Activated CD4-positive, alpha-beta T cell treated with anti-CD3 and anti-CD28 coated beads, Interleukin-2, amount 50 U/mL, for 48 hours (primary cell): ENCODE measurements at regions not wholly inside any gene's neighbourhood (a gene's known extent, or its start where the extent isn't known, plus 50 kb on each side); places are given as distances from the start of the nearest gene placed in this dataset.
A peak's percentile ranks its signal among the peaks of the same experiment; 100 is the strongest.

Experiments used
- DNase-seq, 2 experiments: peaks; one replicate each; pipeline ENCODE4 v3.0.0-alpha.2; 2020

DNA sequence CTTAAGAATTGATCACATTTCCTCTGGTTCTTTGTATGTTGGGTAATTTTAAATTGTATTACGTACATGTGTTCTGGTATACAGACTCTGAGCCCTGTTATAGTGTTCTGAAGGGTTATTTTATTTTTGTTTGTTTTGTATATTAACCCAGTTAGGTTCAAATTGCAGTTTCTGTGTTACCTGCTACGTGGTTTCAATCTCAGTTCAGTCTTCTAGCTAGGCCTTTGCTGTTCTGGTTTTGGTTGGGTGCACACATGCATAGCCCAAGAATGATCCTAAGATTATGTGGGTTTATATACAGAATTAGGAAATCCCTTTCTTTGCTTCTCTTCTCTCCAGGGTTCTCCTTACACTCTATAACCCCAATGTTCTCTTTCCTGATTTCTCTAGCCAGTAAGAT is 161.0 kb downstream of the PPP1R2C start:
- DNase-seq: no peak

DNA sequence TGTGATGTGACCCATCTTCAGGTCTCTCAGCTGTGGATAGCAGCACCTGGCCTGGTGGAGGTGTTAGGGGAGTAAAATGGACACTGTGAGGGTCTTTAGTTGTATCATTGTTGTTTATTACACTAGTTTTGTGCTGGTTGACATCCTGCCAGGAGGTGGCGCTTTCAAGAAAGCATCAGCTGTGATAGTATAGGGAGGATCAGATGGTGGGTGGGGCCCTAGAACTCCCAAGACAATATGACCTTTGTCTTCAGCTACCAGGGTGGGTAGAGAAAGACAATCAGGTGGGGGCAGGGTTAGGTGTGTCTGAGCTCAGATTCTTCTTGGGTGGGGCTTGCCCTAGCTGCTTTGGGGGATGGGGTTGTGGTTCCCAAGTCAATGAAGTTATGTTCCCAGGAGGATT is 162.8 kb downstream of the PPP1R2C start:
- peak; percentile 2 to 7 for DNase-seq

DNA sequence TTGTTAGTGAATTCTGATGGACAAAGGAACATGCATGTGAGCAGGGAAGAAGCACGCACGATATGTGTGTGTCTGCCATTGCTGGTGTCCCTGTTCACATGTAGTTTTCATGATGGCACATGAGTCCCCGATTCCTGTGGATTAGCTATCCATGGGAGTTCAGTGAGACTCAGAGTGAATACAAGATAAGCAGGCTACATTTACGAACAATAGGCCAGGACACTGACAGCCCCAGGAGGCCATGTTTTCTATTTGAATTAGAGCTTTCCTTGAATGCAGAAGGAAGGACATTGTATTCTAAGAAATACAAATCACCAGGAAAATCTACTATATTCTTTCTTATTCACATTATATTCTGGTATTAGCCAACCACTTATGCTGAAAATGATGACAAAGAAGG is 171.4 kb downstream of the PPP1R2C start:
- DNase-seq: no peak

DNA sequence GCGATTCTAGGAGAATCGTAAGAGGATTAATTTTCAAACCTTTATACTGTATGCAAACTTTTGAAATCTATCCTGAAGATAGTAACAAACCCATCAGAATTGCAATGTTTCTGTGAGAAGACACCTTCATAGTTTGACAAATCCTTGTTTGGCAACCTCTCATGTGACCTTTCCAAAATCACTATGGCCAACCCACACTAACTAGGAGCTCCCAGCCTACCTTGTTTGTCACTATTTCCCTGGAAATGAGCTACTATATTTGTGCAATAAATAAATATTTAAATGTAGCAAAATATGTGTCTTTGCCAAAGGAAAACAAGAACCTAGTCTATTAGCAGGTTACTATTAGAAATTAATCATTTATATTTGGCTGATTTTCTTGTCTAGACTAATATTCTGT is 173.7 kb downstream of the PPP1R2C start:
- no peak for DNase-seq

DNA sequence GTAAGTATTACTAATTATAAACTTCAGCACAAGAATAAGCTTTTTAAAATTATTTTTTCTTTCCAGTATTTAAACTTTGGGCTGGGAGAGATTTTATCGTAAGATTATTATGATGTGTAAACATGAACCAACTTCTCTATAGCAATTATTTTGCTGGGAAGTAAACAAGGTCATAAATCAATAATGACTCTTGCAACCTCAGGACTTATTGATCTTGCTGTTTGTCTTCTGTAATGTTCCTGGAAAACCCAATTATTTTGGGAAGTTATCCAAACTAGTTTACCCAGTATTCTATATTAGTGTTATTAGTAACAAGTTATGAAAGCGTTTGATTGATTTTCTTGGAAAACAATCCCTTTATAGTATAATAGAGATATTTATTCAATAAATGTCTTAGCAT is 174.9 kb downstream of the PPP1R2C start:
- no peak for DNase-seq

DNA sequence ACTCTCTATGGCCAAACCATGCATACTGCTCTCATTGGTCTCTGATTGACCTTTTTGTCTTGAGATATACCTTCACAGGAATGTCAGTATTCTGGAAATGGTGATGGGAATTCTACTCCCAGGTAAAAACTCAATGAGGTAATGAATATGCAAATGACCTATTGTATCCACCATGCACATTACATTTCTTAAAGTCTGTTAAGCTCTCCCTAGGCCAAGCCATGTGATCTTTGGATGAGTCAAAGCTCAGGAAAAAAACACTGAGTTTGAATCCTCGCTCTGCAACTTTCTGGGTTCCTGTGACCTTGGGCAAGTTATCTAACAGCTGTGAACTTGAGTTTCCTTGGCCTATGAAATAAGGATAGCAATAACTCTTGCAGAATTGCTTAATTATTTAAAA is 175.4 kb downstream of the PPP1R2C start:
- DNase-seq: no peak

DNA sequence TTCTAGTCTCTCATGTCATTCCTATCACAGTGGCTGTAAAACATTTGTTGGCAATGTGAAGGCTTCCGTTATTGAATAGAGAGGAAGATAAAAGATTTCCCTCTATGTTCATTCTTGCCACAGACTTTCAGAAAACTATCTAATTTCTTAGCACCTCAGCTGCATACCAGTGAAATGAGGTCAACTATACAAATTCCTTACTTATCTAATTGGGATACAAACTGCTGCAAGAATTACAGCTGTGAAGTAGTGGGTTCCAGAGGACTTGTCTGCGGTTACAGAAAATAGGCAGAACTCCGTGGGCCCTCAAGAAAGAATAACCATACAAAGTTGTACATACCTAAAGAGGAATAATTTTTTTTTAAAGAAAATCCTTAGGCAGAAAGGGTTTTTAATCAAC is 175.8 kb downstream of the PPP1R2C start:
- no peak for DNase-seq

DNA sequence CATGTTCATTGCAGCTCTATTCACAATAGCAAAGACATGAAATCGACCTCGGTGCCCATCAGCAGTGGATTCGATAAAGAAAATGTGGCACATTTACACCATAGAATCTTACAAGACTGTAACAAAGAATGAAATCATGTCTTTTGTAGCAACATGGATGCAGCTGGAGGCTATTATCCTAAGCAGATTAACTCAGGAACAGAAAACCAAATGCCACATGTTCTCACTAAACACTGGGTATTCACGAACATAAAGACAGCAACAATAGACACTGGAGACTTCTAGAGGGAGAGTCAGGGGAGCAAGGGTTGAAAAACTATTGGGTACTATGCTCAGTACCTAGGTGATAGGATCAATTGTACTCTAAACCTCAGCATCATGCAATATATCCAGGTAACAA is 180.5 kb downstream of the PPP1R2C start:
- DNase-seq: no peak

DNA sequence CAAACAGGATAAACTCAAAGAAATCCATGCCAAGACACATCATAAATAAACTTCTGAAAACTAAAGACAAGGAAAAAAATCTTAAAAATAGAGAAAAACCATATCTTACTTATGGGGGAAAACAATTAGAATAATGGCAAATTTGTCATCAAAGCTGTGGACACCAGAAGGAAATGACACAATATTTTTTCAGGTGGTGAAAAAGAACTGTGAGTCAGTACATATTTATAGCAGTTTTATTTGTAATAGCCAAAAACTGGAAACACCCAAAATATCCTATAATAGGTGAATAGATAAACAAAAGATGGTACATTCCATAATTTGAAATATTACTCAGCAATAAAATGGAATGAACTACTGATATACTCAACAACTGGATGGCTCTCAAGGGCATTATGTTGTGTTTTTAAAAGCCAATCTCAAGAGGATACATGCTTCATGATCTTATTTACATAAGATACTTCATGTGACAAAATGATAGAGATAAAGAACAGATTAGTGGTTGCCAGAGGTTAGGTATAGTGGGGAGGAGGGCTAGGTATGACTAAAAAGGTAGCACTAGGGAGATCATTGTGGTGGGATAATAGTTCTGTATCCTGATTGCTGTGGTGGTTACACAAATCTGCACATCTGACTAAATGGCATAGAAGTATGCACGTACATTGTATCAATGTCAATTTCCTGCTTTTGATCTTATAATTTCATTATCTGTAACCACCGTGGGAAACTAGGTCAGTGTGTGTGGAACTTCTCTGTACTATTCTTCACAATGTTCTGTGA is 191.9 kb downstream of the PPP1R2C start:
- DNase-seq: no peak

DNA sequence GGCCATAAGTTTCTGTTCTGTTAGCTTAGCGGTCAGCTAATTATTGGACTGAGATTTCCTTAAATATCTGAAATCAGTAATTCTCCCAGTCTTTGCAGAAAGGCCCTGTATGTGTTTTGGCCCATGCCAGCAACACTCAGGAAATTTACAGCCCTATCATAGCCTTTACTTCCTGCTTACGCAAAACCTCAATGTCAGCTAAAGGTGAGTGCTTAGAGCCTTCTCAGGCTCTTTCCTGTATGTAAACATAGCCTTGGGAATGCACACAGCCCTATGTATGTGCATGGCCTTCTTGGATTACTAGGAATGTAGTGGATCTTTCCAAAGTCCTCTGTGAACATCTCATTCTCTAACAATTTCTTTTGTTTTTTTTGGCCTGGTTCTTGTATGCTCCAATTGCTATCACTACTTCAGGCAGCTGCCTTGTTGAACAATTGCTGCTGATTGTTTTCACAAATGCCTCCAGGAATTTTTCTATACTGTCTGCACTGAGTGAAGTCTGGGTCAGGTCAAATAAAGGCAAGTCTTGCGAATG is 200.0 kb downstream of the PPP1R2C start:
- no peak for DNase-seq

DNA sequence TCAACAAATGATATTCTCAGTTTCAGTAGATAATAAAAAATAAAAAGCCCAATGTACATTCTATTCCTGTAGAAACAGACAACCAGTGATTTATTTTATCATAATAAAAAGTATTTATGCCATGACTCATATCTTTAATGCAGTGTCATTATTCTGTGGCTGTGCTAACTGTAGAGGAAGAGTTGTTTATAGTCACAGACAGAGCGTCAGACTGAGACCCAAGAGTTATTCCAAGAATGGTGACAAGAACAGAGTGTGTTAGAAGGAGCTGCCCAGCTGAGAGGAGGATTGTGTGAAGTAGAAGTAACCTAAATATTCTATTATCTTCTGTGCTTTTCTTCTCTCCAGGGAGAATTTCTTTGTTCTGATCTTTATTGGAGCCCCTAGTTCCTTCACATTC is 210.7 kb downstream of the PPP1R2C start:
- no peak for DNase-seq

DNA sequence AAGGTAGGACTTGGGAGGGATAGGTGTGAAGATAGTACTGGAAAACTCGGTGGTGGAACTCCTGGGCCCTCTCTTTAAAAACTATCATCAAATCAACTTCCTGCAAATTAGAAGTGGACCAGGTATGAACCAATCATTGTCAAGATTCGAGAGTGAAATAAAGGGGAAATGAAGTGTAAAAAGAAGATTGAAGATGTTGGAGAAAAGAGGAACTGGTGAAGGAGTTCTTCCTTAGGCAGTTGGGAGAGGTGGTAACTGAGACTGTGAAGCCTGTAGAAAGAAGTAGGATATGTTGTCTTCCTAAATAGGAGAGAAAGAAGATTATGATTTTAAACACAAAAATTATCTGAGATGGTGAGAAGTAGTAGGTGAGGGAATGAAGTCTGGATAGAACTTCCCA is 212.2 kb downstream of the PPP1R2C start:
- DNase-seq: no peak

DNA sequence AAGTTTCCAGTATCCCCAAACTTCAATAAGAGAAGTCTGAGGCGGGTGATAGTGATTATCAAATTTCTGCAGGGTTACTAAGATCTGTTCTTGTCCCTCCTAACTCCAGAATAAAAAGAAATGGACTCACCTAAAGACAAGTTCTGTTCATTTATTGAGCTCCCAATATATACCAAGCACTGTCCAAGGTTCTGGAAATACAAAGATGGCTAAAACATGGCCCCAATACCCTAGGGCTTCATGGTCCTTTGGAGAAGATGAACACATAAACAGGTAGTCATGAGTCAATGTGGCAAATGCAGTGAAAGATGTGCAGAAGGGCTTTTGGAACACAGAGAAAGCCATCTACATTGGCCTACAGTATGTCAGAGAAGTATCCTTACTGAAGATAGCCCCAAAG is 231.2 kb downstream of the PPP1R2C start:
- DNase-seq: no peak

DNA sequence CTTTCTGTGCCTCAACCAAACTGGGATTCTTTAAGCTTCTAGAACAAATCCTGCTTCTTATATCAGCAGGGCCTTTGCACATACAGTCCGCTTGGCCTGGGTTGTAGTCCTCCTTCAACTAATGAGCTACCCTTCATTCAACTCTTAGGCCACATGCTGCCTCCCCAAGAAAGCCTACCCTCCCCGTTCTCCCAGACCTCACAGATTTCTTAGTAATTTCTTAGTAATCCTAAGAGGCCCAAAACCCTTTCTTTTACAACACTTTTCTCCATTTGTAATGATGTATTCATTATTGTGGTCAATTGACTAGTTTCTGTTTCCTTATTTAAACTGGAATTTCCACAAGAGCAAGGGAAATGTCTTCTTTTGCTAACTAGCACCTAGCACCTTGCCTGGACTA is 233.1 kb downstream of the PPP1R2C start:
- DNase-seq: no peak

DNA sequence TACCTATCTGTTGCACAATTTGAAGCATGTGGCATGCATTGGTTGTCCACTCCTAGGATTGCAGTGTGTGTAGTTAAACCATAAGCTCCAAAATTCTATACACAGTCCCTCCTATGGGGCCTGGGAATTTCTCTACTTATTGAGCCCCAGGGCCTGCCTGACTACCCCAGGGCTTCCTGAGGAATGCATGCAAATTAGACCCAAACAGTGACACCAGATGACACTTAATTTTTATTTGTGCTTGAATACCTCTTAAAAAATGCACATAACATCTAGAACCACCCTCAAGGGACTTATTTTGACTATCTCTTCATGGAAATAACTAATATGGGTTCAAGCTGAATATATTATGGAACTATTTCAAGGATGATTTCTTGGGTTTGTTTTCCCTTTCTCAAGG is 236.4 kb downstream of the PPP1R2C start:
- DNase-seq: no peak

DNA sequence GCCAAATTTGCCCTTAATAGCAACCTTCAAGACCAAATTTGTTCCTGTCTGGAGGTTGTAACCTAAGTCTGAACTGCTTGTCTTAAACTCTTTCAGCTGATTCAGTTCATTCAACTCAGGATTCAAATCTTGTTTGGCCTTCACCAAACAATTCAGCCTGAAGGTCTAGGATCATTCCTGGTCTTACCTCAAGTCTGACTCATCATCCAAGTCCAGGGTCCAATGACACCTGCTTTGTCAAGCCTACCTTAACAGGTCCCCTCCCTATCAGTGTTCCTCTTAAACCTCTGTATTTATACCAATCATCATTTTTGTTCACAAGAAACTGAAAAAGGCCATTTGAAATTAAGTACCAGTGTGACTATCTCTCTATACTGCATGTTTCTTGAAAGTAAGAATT is 237.8 kb downstream of the PPP1R2C start:
- DNase-seq: no peak

DNA sequence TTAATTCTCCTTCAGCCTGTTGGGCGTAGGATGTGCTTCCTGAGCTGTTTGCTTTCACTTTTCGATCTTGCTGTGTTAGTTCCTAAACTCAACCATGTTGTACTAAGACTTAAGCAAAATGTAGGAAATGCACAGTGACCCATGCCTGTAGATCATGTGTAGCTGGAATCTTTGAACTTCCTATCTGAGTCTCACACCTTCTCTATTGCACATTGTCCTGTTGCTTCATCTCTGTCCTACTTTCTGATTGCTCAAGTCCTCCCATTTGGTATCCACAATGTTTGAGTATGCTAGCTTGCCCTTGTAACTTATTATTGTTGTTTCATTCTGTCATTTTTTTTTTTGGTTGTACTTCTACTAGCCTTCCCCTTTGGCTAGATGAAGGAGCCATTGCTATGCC is 239.6 kb downstream of the PPP1R2C start:
- no peak for DNase-seq

DNA sequence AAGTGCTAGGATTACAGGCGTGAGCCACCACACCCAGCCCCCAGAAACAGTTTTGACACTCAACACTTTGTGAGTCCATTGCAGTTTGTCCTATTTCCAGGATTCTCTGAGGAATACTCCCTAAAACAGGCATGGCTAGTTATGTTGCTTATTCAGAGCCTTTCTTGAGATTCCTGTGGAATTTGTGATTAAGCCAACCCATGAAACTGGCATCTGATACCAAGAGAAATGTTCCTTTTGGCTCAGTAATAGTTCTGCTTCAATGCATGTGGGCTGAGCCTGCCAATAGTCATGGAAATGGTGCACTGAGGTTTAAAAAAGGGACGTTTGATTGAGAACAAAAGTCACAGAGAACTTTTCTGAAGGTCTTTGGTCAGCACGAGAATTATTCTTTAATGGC is 241.7 kb downstream of the PPP1R2C start:
- DNase-seq: no peak

DNA sequence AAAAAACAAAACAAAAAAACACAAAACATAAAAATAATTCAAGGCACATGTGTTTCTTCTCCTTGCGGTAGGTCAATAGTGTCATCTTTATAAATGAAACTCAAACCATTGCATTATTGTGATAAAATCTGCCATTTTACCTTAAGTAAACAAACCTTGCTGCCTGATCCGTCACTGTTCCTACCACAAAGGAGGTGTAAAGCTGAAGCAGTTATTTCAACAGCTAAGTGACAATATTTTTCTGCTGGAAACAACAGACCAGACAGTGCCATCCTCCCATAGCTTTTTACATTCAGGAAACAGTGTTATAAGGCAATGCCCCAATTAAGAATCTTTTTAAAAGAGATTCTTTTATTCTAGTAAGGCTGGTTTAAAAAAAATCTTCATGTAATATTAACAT is 242.7 kb downstream of the PPP1R2C start:
- no peak for DNase-seq

DNA sequence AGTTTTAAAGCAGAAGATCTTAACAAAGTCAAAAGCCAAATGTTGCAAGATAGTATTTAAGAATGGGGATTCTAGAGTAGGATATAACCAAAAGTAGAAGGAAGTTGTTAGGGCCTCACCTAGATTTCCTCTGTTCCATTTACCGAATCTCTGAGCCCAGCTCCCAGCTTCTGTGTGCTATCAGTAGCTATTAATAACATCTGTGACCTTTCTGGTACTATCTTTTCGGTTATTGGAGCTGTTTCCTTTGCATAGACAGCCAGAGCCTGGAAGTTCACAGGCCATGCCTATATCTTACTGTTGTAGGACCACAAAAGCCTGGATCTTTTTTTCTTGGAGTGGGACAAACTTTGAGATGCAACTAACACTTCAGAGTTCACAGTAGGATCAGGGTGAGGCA is 244.2 kb downstream of the PPP1R2C start:
- no peak for DNase-seq

DNA sequence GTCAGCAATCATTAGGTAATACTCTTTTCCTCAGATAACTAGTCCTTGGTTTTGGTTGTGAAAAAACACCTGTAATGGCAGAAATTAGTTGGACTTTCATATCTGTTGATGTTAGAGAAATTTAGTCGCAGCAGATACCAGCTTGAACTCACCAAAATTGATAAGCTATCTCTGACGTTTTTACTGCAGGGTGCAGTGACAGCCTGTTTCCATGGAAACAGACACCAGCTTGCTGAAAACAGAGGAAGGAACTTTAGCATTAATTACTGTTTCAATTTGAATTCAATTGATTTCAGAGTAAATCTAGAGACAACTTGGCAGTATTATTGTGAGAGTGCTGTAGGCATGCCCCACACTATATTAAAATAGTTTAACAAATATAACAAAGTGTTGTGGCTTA is 246.5 kb downstream of the PPP1R2C start:
- DNase-seq: no peak

DNA sequence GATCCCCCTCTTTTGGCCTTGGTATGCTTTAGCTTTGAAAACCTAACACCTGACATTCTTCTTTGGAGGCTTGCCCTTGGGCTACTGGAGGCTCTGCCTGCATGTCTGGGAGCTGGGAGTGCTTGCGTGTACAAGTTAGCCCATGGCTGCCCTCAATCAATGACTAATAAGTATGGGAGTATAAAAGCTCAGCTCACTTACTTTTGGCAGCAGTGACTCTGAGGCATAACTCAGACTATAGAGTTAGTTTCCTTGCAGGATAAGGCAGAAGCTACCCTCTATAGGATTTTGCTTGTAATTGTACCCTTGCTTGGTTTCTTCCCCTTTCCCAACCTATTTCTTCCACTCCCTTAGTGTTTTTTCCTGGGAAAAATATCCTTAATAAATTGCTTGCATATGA is 247.9 kb downstream of the PPP1R2C start:
- DNase-seq: no peak

DNA sequence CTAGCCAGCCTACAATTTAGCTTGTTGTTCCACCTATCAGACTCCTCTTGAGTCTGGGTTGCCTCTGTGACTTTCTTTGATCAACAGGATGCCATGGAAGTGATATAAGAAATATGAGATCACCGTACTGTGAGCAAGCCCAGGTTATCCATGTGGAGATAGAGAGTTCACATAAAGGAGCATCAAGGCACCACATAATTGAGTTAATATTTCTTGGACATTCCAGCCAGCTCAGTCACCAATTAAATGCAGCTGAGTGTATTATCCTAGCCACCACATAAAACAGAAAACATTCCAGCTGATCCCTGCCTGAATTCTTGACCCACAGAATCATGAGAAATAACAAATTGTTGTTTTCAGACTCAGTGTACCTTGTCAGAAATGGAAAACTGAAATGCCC is 253.6 kb downstream of the PPP1R2C start:
- no peak for DNase-seq

DNA sequence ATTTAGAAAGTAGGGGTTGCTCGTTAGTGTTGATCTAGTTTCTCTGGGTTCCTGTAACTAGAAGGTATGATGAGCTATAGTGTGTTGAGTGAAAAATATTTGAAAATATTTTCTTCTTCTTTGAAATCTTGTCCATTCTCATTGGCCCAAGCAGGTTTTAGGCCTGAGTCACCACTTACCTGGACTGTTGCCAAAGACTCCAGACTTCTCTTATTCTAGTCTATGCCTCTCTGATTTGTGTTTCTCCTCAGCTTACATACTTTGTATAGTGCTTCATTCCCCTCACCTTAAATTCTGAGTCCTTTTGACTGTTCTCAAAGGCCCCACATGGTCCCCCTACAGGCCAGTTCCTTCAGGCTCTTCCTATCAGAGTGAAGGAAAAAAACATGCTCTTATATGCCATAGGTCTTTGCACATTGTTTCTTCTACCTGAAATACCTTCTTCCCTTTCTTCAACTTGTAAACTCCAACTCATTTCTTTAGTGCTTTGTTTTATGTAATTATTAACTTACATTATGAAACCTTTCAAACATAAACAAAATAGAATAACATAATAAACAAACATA is 258.2 kb downstream of the PPP1R2C start:
- no peak for DNase-seq

DNA sequence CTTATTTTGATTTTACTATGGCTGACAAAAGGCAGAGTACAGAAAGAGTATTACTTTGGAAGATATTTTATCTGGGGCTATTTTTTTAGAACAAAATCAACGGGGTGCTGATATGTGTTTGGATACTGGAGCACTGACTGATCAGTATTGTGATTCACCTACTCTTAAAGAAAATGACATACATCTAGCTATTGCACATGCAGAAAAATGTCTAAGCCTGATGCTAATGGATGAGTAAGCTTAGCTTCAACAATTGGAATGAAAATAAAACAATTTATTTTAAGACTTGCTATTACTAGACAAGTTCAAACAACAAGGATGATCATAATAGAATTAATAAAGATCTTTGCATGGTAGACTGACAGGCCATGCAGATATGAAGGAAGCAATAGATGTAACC is 262.0 kb downstream of the PPP1R2C start:
- no peak for DNase-seq
